HCT116 (cell line): ENCODE measurements at regions not wholly inside any gene's neighbourhood (a gene's known extent, or its start where the extent isn't known, plus 50 kb on each side); places are given as distances from the start of the nearest gene placed in this dataset.

Experiments used
- ATAC-seq: fragments of 200-7000 bp; cut with Tn5 transposase; 2 replicates; pipeline ENCODE4 v1.9.1; 2020; ENCODE audit warnings: mild to moderate bottlenecking, moderate library complexity
- BruUV-seq: library from RNA; stranded (reverse); fragments of 400-500 nt; replicated peaks from 2 replicates; lab custom pipeline; 2021; lab: Mats Ljungman, UMichigan
- CTCF ChIA-PET: fragments of 300-600 bp; sonication (Branson Sonifier 250); formaldehyde crosslinking; loops from one replicate; lab custom pipeline; 2021; ENCODE audit warnings: antibody characterized with exemption; lab: Charles Lee
- POLR2A ChIA-PET: fragments of 300-600, 350-600 bp; sonication (Branson Sonifier 250); formaldehyde crosslinking; loops from one replicate; lab custom pipeline; 2021; ENCODE audit warnings: antibody characterized with exemption; lab: Charles Lee
- RAD21 ChIA-PET, 2 experiments: fragments of 300-600 bp; sonication (Branson Sonifier 250); formaldehyde crosslinking; loops; one replicate each; lab custom pipeline; 2023; ENCODE audit warnings: low total read pairs in 2 of 2; ENCODE audit not compliant: uncharacterized antibody in 2 of 2, unreplicated experiment in 2 of 2, low non-redundant PET in 1 of 2; lab: Charles Lee
- DNase-seq: peaks from one replicate; pipeline ENCODE4 v3.0.0-alpha.2; 2010; ENCODE audit warnings: low read depth, low spot score
- H2AFZ ChIP-seq: fragments of 200-600 bp; shearing (Covaris generic), sonication (generic); 2 replicates; pipeline ENCODE4 v1.6.1; 2017; ENCODE audit warnings: low read depth, mixed run types, mixed read lengths, antibody characterized with exemption, low read length; ENCODE audit not compliant: poor library complexity, severe bottlenecking
- H3K27ac ChIP-seq: 2 replicates; pipeline ENCODE4 v1.5.1; 2012; ENCODE audit warnings: low read depth, low read length
- H3K27me3 ChIP-seq: fragments of 200-600 bp; sonication (generic); 2 replicates; pipeline ENCODE4 v1.6.1; 2016; ENCODE audit warnings: mixed run types, low read length, mixed read lengths; ENCODE audit not compliant: insufficient read depth
- H3K36me3 ChIP-seq, 2 experiments: fragments of 200-500 bp in 1 of 2; fragments of 200-600 bp in 1 of 2; sonication (Bioruptor generic) in 1 of 2; sonication (generic) in 1 of 2; 2 replicates each; pipeline versions ENCODE4 v1.5.1 to v1.6.1; 2014 to 2016; ENCODE audit warnings: low read length in 2 of 2, inconsistent platforms in 1 of 2, mixed read lengths in 1 of 2, mixed run types in 1 of 2; ENCODE audit not compliant: insufficient read depth in 2 of 2, control insufficient read depth in 1 of 2
- H3K4me1 ChIP-seq, 2 experiments: fragments of 200-600 bp in 1 of 2; sonication (generic) in 1 of 2; 2 replicates each; pipeline versions ENCODE4 v1.5.1 to v1.6.1; 2012 to 2017; ENCODE audit warnings: low read length in 2 of 2, inconsistent platforms in 1 of 2, mild to moderate bottlenecking in 1 of 2, mixed read lengths in 1 of 2, mixed run types in 1 of 2, moderate library complexity in 1 of 2; ENCODE audit not compliant: insufficient read depth in 2 of 2, control insufficient read depth in 1 of 2
- H3K4me2 ChIP-seq: fragments of 200-600 bp; sonication (generic); 2 replicates; pipeline ENCODE4 v1.6.1; 2017; ENCODE audit warnings: mixed run types, low read length, mixed read lengths
- H3K4me3 ChIP-seq, 2 experiments: fragments of 200-600 bp in 1 of 2; sonication (generic) in 1 of 2; replicated peaks in 1 of 2; 2 replicates each; pipeline ENCODE4 v1.5.1; 2011 to 2016; ENCODE audit warnings: low read length in 2 of 2, control low read depth in 1 of 2, low read depth in 1 of 2, mild to moderate bottlenecking in 1 of 2, mixed read lengths in 1 of 2, mixed run types in 1 of 2
- H3K79me2 ChIP-seq: fragments of 200-600 bp; sonication (generic); 2 replicates; pipeline ENCODE4 v1.6.1; 2017; ENCODE audit warnings: mild to moderate bottlenecking, mixed run types, low read length, moderate library complexity, mixed read lengths; ENCODE audit not compliant: insufficient read depth
- H3K9ac ChIP-seq: fragments of 200-600 bp; sonication (generic); 2 replicates; pipeline ENCODE4 v1.6.1; 2016; ENCODE audit warnings: low read length, mixed read lengths
- H3K9me2 ChIP-seq: fragments of 200-600 bp; sonication (generic), shearing (Covaris generic); 2 replicates; pipeline ENCODE4 v1.6.1; 2017; ENCODE audit warnings: mixed run types, mild to moderate bottlenecking, moderate library complexity; ENCODE audit not compliant: insufficient read depth
- H3K9me3 ChIP-seq, 2 experiments: fragments of 200-500 bp in 1 of 2; fragments of 200-600 bp in 1 of 2; sonication (Bioruptor generic) in 1 of 2; sonication (generic) in 1 of 2; 2 replicates each; pipeline ENCODE4 v1.6.1; 2014 to 2017; ENCODE audit warnings: low read length in 2 of 2, mixed read lengths in 2 of 2, inconsistent platforms in 1 of 2, low read depth in 1 of 2, mild to moderate bottlenecking in 1 of 2, mixed run types in 1 of 2, moderate library complexity in 1 of 2; ENCODE audit not compliant: control insufficient read depth in 1 of 2, insufficient read depth in 1 of 2
- H4K20me1 ChIP-seq: fragments of 200-600 bp; sonication (generic), shearing (Covaris generic); 2 replicates; pipeline ENCODE4 v1.6.1; 2017; ENCODE audit warnings: mixed run types, mild to moderate bottlenecking, moderate library complexity; ENCODE audit not compliant: insufficient read depth
- CBX3 ChIP-seq: IDR thresholded peaks from 2 replicates; pipeline ENCODE4 v1.6.1; 2012; ENCODE audit warnings: low read depth
- CTCF ChIP-seq, 3 experiments: fragments of 200-600 bp in 1 of 3; sonication (generic) in 1 of 3; IDR thresholded peaks in 2 of 3; conservative IDR thresholded peaks in 1 of 3; 2 replicates each; pipeline ENCODE4 v1.5.1; 2012 to 2017; ENCODE audit warnings: low read depth in 2 of 3, low read length in 2 of 3, antibody characterized with exemption in 1 of 3, borderline replicate concordance in 1 of 3, control low read depth in 1 of 3, mild to moderate bottlenecking in 1 of 3, mixed read lengths in 1 of 3, mixed run types in 1 of 3, moderate library complexity in 1 of 3; ENCODE audit not compliant: insufficient read depth in 1 of 3
- EGR1 ChIP-seq: IDR thresholded peaks from 2 replicates; pipeline ENCODE4 v1.6.1; 2012; ENCODE audit warnings: low read depth
- POLR2A ChIP-seq: IDR thresholded peaks from 2 replicates; pipeline ENCODE4 v1.7.0; 2011; ENCODE audit warnings: borderline replicate concordance; ENCODE audit not compliant: insufficient read depth, insufficient read length; ENCODE audit errors: extremely low read depth
- POLR2AphosphoS5 ChIP-seq: IDR thresholded peaks from 2 replicates; pipeline ENCODE4 v1.6.1; 2011; ENCODE audit warnings: mild to moderate bottlenecking, low read depth, low read length, moderate library complexity
- RAD21 ChIP-seq: IDR thresholded peaks from 2 replicates; pipeline ENCODE4 v1.6.1; 2012; ENCODE audit warnings: low read depth, mild to moderate bottlenecking
- SP1 ChIP-seq: IDR thresholded peaks from 2 replicates; pipeline ENCODE4 v1.6.1; 2012; ENCODE audit warnings: low read depth
- TCF7L2 ChIP-seq: IDR thresholded peaks from 2 replicates; pipeline ENCODE4 v1.7.0; 2011; ENCODE audit warnings: borderline replicate concordance, inconsistent platforms; ENCODE audit not compliant: insufficient read depth, insufficient read length; ENCODE audit errors: extremely low read depth
- YY1 ChIP-seq: IDR thresholded peaks from 2 replicates; pipeline ENCODE4 v1.6.1; 2011; ENCODE audit warnings: low read length, low read depth, moderate library complexity, mild to moderate bottlenecking; ENCODE audit not compliant: insufficient replicate concordance; ENCODE audit errors: extremely low read depth
- ZFX ChIP-seq: fragments of 450-650 bp; IDR thresholded peaks from 2 replicates; pipeline ENCODE4 v1.6.1; 2017
- intact Hi-C: fragments of 100-400 bp; cut with micrococcal nuclease; formaldehyde crosslinking; loops from 2 replicates; pipeline ENCODE4 v1.10.0; 2022

- no peaks in the 10 kb centered on the region for H3K9me3 ChIP-seq
- no peak for DNase-seq
- ChIA-PET POLR2A (no interaction called here), CTCF (interaction anchor here (1.2 kb wide), 1 partner anchor 12 kb away, joined by 5 read pairs; no protein-coding TSS in a partner anchor), RAD21 (no interaction called here)
- no peaks in the 10 kb centered on the region for H3K4me1 ChIP-seq
- no peaks in the 10 kb centered on the region for H3K36me3 ChIP-seq
- ATAC-seq, result no peak
- no peaks in the 10 kb centered on the region for H4K20me1 ChIP-seq
- BruUV-seq, result no TSS peak
- TF ChIP-seq POLR2AphosphoS5 (no peak), EGR1 (no peak), YY1 (no peak), SP1 (no peak), TCF7L2 (no peak), CBX3 (no peak), CTCF (IDR thresholded peaks at IDR 0.05 in 2 of 3, conservative IDR thresholded peaks at IDR 0.05 in 1 of 3; ENCODE audit: borderline replicate concordance in 1 of 3, insufficient read depth in 1 of 3, low read depth in 2 of 3, low read length in 2 of 3) (no peak), POLR2A (no peak), RAD21 (no peak), ZFX (no peak)
- no peak overlapping the region for H2AFZ ChIP-seq
- no peak overlapping the region for H3K4me3 ChIP-seq
- H3K27ac ChIP-seq, result no peak overlapping the region
- H3K4me2 ChIP-seq, result no peak overlapping the region
- H3K27me3 ChIP-seq, result no peaks in the 10 kb centered on the region
- no peaks in the 10 kb centered on the region for H3K9me2 ChIP-seq
- intact Hi-C loops, result no loop called here
- H3K9ac ChIP-seq, result no peak overlapping the region
- H3K79me2 ChIP-seq, result no peaks in the 10 kb centered on the region; the same call in 1 of the 2 replicates
Observed at GRCh38 chr3:17882981-17883380, 140.6 kb upstream of the TBC1D5 start.
